A549 (cell line): ENCODE measurements at regions not wholly inside any gene's neighbourhood (a gene's known extent, or its start where the extent isn't known, plus 50 kb on each side); places are given as distances from the start of the nearest gene placed in this dataset.

Experiments used
- BHLHE40 ChIP-seq: IDR thresholded peaks from 2 replicates; pipeline ENCODE4 v1.6.1; 2012; ENCODE audit warnings: low read depth, low read length, inconsistent platforms
- CTCF ChIP-seq: fragments of >200 bp; sonication (Bioruptor Twin); formaldehyde crosslinking; IDR thresholded peaks from 3 replicates; pipeline ENCODE4 v1.5.1; 2016
- EP300 ChIP-seq, 2 experiments: fragments of >200 bp; sonication (Bioruptor Twin); formaldehyde crosslinking; IDR thresholded peaks; 2 replicates in 1 of 2; 3 replicates in 1 of 2; pipeline ENCODE4 v1.6.1; 2016 to 2017
- RAD21 ChIP-seq, 2 experiments: fragments of >200 bp in 1 of 2; sonication (Bioruptor Twin) in 1 of 2; formaldehyde crosslinking in 1 of 2; IDR thresholded peaks in 1 of 2; conservative IDR thresholded peaks in 1 of 2; 2 replicates in 1 of 2; 3 replicates in 1 of 2; pipeline ENCODE4 v1.6.1; 2012 to 2018; ENCODE audit warnings: inconsistent platforms in 1 of 2
- SREBF2 ChIP-seq: fragments of 450-650 bp; IDR thresholded peaks from 2 replicates; pipeline ENCODE4 v1.6.1; 2014; ENCODE audit warnings: mild to moderate bottlenecking, moderate library complexity
- TF ChIP-seq, protein P1 (sequence below): fragments of 450-650 bp; IDR thresholded peaks from 2 replicates; pipeline ENCODE4 v1.6.1; 2014; ENCODE audit warnings: antibody characterized with exemption

GRCh38 chr4:119940557-119940956 is 126.1 kb downstream of the MAD2L1 start:
- TF ChIP-seq, protein P1, sequence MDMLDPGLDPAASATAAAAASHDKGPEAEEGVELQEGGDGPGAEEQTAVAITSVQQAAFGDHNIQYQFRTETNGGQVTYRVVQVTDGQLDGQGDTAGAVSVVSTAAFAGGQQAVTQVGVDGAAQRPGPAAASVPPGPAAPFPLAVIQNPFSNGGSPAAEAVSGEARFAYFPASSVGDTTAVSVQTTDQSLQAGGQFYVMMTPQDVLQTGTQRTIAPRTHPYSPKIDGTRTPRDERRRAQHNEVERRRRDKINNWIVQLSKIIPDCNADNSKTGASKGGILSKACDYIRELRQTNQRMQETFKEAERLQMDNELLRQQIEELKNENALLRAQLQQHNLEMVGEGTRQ = no peak
- TF ChIP-seq SREBF2 (no peak), EP300 (IDR thresholded peaks at IDR 0.05) (no peak), BHLHE40 (no peak), CTCF (no peak), RAD21 (conservative IDR thresholded peaks at IDR 0.05 in 1 of 2, IDR thresholded peaks at IDR 0.05 in 1 of 2) (no peak)
